ENCODE measurements at regions not wholly inside any gene's neighbourhood (a gene's known extent, or its start where the extent isn't known, plus 50 kb on each side); places are given as distances from the start of the nearest gene placed in this dataset.

GRCh38 chr12:114954511-114955055 is 270.6 kb upstream of the TBX3 start:
- in situ Hi-C loops (cut with MboI; ENCODE audit: low pct_unique_long_range_greater_than_20kb, low sequenced_read_pairs) = no loop called here
- DNase-seq = no peak

- no peak for DNase-seq
- in situ Hi-C loops (cut with MboI; ENCODE audit: low pct_unique_long_range_greater_than_20kb, low sequenced_read_pairs) = no loop called here
Measured at GRCh38 chr12:114952573-114953271, 268.7 kb upstream of the TBX3 start.

- in situ Hi-C loops (cut with MboI; ENCODE audit: low pct_unique_long_range_greater_than_20kb, low sequenced_read_pairs) = no loop called here
- DNase-seq = no peak
Measured at GRCh38 chr12:114949058-114949820, 265.3 kb upstream of the TBX3 start.

GRCh38 chr12:114945351-114945750 is 261.4 kb upstream of the TBX3 start:
- no peak for DNase-seq
- in situ Hi-C loops (cut with MboI; ENCODE audit: low pct_unique_long_range_greater_than_20kb, low sequenced_read_pairs) = no loop called here

GRCh38 chr12:114944736-114945135 is 260.8 kb upstream of the TBX3 start:
- DNase-seq = no peak
- in situ Hi-C loops (cut with MboI; ENCODE audit: low pct_unique_long_range_greater_than_20kb, low sequenced_read_pairs) = no loop called here

- in situ Hi-C loops (cut with MboI; ENCODE audit: low pct_unique_long_range_greater_than_20kb, low sequenced_read_pairs) = no loop called here
- DNase-seq = no peak
Measured at GRCh38 chr12:114943601-114944000, 259.6 kb upstream of the TBX3 start.

GRCh38 chr12:114938487-114939210 is 254.7 kb upstream of the TBX3 start:
- in situ Hi-C loops (cut with MboI; ENCODE audit: low pct_unique_long_range_greater_than_20kb, low sequenced_read_pairs) = no loop called here
- no peak for DNase-seq

- no peak for DNase-seq
- in situ Hi-C loops (cut with MboI; ENCODE audit: low pct_unique_long_range_greater_than_20kb, low sequenced_read_pairs) = no loop called here
Measured at GRCh38 chr12:114936148-114937079, 252.4 kb upstream of the TBX3 start.

GRCh38 chr12:114935658-114936057 is 251.7 kb upstream of the TBX3 start:
- DNase-seq = no peak

GRCh38 chr12:114933428-114934160 is 249.6 kb upstream of the TBX3 start:
- DNase-seq = no peak
- in situ Hi-C loops (cut with MboI; ENCODE audit: low pct_unique_long_range_greater_than_20kb, low sequenced_read_pairs) = no loop called here

More at GRCh38 chr12:114935658-114936057, 251.7 kb upstream of the TBX3 start:
- in situ Hi-C loops (cut with MboI; ENCODE audit: low pct_unique_long_range_greater_than_20kb, low sequenced_read_pairs) = no loop called here

GRCh38 chr12:114932806-114933205 is 248.8 kb upstream of the TBX3 start:
- no peak for DNase-seq
- in situ Hi-C loops (cut with MboI; ENCODE audit: low pct_unique_long_range_greater_than_20kb, low sequenced_read_pairs) = no loop called here

- in situ Hi-C loops (cut with MboI; ENCODE audit: low pct_unique_long_range_greater_than_20kb, low sequenced_read_pairs) = no loop called here
Measured at GRCh38 chr12:114931025-114931424, 247.1 kb upstream of the TBX3 start.

GRCh38 chr12:114926341-114926740 is 242.4 kb upstream of the TBX3 start:
- DNase-seq = no peak

More at GRCh38 chr12:114931025-114931424, 247.1 kb upstream of the TBX3 start:
- no peak for DNase-seq

GRCh38 chr12:114924946-114925475 is 241.0 kb upstream of the TBX3 start:
- no peak for DNase-seq
- in situ Hi-C loops (cut with MboI; ENCODE audit: low pct_unique_long_range_greater_than_20kb, low sequenced_read_pairs) = no loop called here

More at GRCh38 chr12:114926341-114926740, 242.4 kb upstream of the TBX3 start:
- in situ Hi-C loops (cut with MboI; ENCODE audit: low pct_unique_long_range_greater_than_20kb, low sequenced_read_pairs) = no loop called here

- DNase-seq = no peak
- in situ Hi-C loops (cut with MboI; ENCODE audit: low pct_unique_long_range_greater_than_20kb, low sequenced_read_pairs) = no loop called here
Measured at GRCh38 chr12:114921781-114922180, 237.8 kb upstream of the TBX3 start.

GRCh38 chr12:114920771-114921554 is 237.0 kb upstream of the TBX3 start:
- in situ Hi-C loops (cut with MboI; ENCODE audit: low pct_unique_long_range_greater_than_20kb, low sequenced_read_pairs) = no loop called here
- no peak for DNase-seq

GRCh38 chr12:114919479-114919878 is 235.5 kb upstream of the TBX3 start:
- in situ Hi-C loops (cut with MboI; ENCODE audit: low pct_unique_long_range_greater_than_20kb, low sequenced_read_pairs) = no loop called here
- DNase-seq = no peak
